ENCODE measurements at regions not wholly inside any gene's neighbourhood (a gene's known extent, or its start where the extent isn't known, plus 50 kb on each side); places are given as distances from the start of the nearest gene placed in this dataset.
"Not testable (repeated sequence)": the region's sequence is repeated elsewhere in the genome, so short reads cannot be mapped to it uniquely, and the experiment has no call there.

GRCh38 chr17:12195418-12195817, 174.7 kb downstream of the MAP2K4 start:
- no peak overlapping the region for H3K4me3 ChIP-seq (ENCODE audit: low read length)
- no peak for DNase-seq (ENCODE audit: low read depth, low spot score)

GRCh38 chr17:12201294-12201880, 180.7 kb downstream of the MAP2K4 start:
- DNase-seq (ENCODE audit: low read depth, low spot score) = no peak
- no peak overlapping the region for H3K4me3 ChIP-seq (ENCODE audit: low read length)

GRCh38 chr17:12209632-12210191, 189.0 kb downstream of the MAP2K4 start:
- no peak for DNase-seq (ENCODE audit: low read depth, low spot score)
- H3K4me3 ChIP-seq (ENCODE audit: low read length) = no peak overlapping the region

- DNase-seq (ENCODE audit: low read depth, low spot score); H3K4me3 ChIP-seq (ENCODE audit: low read length): not testable (repeated sequence)
Observed at GRCh38 chr17:12220714-12221439, 200.2 kb downstream of the MAP2K4 start.

- no peak overlapping the region for H3K4me3 ChIP-seq (ENCODE audit: low read length)
- no peak for DNase-seq (ENCODE audit: low read depth, low spot score)
Observed at GRCh38 chr17:12222392-12222791, 201.7 kb downstream of the MAP2K4 start.

GRCh38 chr17:12227547-12227946, 206.9 kb downstream of the MAP2K4 start:
- no peak for DNase-seq (ENCODE audit: low read depth, low spot score)
- H3K4me3 ChIP-seq (ENCODE audit: low read length) = no peak overlapping the region

- H3K4me3 ChIP-seq (ENCODE audit: low read length) = no peak overlapping the region
- no peak for DNase-seq (ENCODE audit: low read depth, low spot score)
Observed at GRCh38 chr17:12229335-12229734, 208.7 kb downstream of the MAP2K4 start.

GRCh38 chr17:12230481-12231354, 210.0 kb downstream of the MAP2K4 start:
- no peak for DNase-seq (ENCODE audit: low read depth, low spot score)

GRCh38 chr17:12231355-12231682, 210.6 kb downstream of the MAP2K4 start:
- no peak for DNase-seq (ENCODE audit: low read depth, low spot score)

More at GRCh38 chr17:12230481-12231354, 210.0 kb downstream of the MAP2K4 start:
- H3K4me3 ChIP-seq (ENCODE audit: low read length) = no peak overlapping the region

GRCh38 chr17:12239021-12239420, 218.3 kb downstream of the MAP2K4 start:
- not testable (repeated sequence) for H3K4me3 ChIP-seq (ENCODE audit: low read length); DNase-seq (ENCODE audit: low read depth, low spot score)

More at GRCh38 chr17:12231355-12231682, 210.6 kb downstream of the MAP2K4 start:
- H3K4me3 ChIP-seq (ENCODE audit: low read length) = no peak overlapping the region

GRCh38 chr17:12242345-12242954, 221.8 kb downstream of the MAP2K4 start:
- no peak overlapping the region for H3K4me3 ChIP-seq (ENCODE audit: low read length)
- no peak for DNase-seq (ENCODE audit: low read depth, low spot score)

GRCh38 chr17:12247761-12248160, 227.1 kb downstream of the MAP2K4 start:
- no peak for DNase-seq (ENCODE audit: low read depth, low spot score)
- H3K4me3 ChIP-seq (ENCODE audit: low read length) = no peak overlapping the region

- no peak overlapping the region for H3K4me3 ChIP-seq (ENCODE audit: low read length)
- DNase-seq (ENCODE audit: low read depth, low spot score) = no peak
Observed at GRCh38 chr17:12250973-12251372, 230.3 kb downstream of the MAP2K4 start.

GRCh38 chr17:12252462-12252861, 231.8 kb downstream of the MAP2K4 start:
- no peak overlapping the region for H3K4me3 ChIP-seq (ENCODE audit: low read length)
- DNase-seq (ENCODE audit: low read depth, low spot score) = no peak

GRCh38 chr17:12254460-12254859, 233.8 kb downstream of the MAP2K4 start:
- H3K4me3 ChIP-seq (ENCODE audit: low read length) = no peak overlapping the region
- DNase-seq (ENCODE audit: low read depth, low spot score) = no peak

GRCh38 chr17:12256380-12256995, 235.8 kb downstream of the MAP2K4 start:
- no peak overlapping the region for H3K4me3 ChIP-seq (ENCODE audit: low read length)
- peak; percentile 35 for DNase-seq (ENCODE audit: low read depth, low spot score)

GRCh38 chr17:12257176-12257575, 236.5 kb downstream of the MAP2K4 start:
- no peak overlapping the region for H3K4me3 ChIP-seq (ENCODE audit: low read length)
- no peak for DNase-seq (ENCODE audit: low read depth, low spot score)

GRCh38 chr17:12261354-12261753, 240.7 kb downstream of the MAP2K4 start:
- no peak for DNase-seq (ENCODE audit: low read depth, low spot score)
- H3K4me3 ChIP-seq (ENCODE audit: low read length) = no peak overlapping the region

- no peak overlapping the region for H3K4me3 ChIP-seq (ENCODE audit: low read length)
- no peak for DNase-seq (ENCODE audit: low read depth, low spot score)
Observed at GRCh38 chr17:12269751-12270150, 249.1 kb downstream of the MAP2K4 start.

Measured in Jurkat, Clone E6-1 (cell line).